ENCODE measurements at regions not wholly inside any gene's neighbourhood (a gene's known extent, or its start where the extent isn't known, plus 50 kb on each side); places are given as distances from the start of the nearest gene placed in this dataset.

DNA sequence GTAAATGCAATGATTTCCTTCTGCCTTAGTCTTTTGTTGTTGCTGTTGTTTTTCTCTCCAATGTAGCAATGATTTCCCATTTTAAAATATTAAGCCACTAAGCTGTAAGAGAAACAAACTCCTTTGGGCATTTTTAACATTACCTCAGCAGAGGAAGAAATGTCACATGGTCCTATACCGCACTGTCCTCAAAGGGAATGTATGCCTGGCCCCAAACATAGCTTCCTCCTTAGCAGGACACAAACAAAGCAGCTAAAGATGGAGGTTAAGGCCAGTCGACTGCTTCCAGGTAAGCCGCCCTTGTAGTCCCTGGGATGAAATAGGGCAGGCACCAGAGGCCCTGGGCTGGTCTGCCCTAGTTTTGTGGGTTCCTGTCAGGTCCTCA is 249.0 kb downstream of the TSHZ3 start:
- DNase-seq (ENCODE audit: low read depth) = no peak
- no peak overlapping the region for H3K4me3 ChIP-seq (ENCODE audit: low read depth, low read length)
- TF ChIP-seq, protein P1, sequence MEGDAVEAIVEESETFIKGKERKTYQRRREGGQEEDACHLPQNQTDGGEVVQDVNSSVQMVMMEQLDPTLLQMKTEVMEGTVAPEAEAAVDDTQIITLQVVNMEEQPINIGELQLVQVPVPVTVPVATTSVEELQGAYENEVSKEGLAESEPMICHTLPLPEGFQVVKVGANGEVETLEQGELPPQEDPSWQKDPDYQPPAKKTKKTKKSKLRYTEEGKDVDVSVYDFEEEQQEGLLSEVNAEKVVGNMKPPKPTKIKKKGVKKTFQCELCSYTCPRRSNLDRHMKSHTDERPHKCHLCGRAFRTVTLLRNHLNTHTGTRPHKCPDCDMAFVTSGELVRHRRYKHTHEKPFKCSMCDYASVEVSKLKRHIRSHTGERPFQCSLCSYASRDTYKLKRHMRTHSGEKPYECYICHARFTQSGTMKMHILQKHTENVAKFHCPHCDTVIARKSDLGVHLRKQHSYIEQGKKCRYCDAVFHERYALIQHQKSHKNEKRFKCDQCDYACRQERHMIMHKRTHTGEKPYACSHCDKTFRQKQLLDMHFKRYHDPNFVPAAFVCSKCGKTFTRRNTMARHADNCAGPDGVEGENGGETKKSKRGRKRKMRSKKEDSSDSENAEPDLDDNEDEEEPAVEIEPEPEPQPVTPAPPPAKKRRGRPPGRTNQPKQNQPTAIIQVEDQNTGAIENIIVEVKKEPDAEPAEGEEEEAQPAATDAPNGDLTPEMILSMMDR (IDR thresholded peaks at IDR 0.05; ENCODE audit: insufficient read depth, low read length) = no peak

DNA sequence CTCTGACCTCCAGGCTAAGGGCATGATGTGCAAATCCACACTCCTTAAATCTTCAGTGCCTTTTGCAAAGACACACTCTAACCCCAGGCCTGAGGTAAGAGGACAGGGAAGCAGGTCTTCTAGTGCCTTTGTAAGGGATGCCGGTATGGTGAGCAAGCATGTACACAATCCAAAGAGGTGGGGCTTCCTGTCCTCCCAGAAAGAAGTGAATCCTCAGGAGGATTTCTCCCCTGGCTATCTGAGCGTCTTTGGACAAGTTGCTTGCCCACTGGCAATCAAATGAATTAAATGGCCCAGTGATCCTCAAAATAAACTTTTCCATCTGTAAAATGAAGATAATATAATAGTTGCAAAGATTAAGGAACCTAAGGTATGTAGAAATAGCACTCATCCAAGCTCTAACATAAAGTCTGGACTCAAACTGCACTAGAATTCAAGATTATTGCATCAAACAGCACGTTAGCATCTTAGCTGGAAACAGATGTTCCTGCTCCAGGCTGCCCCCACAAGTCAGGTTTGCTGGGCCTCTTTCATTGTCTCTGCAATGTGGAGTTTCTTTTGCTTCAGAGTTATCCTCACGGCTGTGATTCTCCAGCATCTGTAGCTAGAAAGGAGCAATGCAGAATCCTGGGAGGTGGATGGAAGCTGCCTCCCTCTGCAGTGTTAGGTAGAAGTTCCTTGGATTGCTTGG is 249.6 kb downstream of the TSHZ3 start:
- no peak overlapping the region for H3K4me3 ChIP-seq (ENCODE audit: low read depth, low read length)
- TF ChIP-seq, protein P1 (IDR thresholded peaks at IDR 0.05; ENCODE audit: insufficient read depth, low read length) = no peak
- DNase-seq (ENCODE audit: low read depth) = peak; percentile 86

DNA sequence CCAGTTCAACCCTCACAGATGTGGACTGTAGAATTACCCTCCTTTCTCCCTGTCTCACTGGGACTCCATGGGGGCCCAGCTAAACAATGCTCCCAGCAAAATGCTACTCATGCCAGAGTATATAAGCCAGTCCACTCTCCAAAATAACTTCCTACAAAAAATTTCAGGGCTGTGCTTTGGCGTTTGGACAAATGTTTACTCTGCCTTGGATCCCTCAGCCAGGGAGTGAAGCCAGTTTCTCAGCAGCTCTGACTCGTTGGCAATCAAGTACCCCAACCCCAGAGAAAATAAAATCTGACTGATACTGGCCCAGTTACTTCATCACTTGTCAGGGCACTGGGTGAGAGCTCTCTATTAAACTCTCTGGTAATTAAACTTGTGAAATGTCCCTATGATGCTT is 250.4 kb downstream of the TSHZ3 start:
- DNase-seq (ENCODE audit: low read depth) = peak; percentile 50
- TF ChIP-seq, protein P1 (IDR thresholded peaks at IDR 0.05; ENCODE audit: insufficient read depth, low read length) = no peak
- no peak overlapping the region for H3K4me3 ChIP-seq (ENCODE audit: low read depth, low read length)

DNA sequence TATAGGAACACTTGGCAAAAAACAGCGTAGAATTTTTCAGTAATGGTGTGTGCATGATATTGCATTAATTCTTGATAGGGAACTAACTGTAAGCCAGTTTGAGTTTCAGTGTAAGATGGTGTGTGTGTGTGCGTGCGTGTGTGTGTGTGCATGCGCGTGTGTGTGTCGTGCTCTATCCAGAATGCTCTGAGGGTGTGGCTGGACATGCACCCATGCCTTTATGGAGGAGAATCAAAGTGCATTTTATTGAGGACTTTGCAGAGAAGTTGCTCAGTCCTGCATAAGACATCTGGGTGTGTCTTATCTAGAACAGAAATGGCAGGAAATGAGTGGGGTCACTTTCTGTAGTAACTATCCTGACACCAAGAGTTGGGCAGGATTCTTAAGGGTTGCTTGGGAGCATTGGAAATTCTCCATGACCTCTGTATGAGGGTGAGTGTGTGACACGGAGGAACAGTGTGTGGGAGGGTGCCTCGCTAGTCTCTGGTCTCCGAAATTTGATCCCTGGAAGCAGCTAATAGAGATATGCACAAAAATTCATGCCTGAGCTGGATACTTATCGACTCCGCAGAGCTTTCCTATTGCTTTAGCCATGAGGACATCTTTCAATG is 252.2 kb downstream of the TSHZ3 start:
- H3K4me3 ChIP-seq (ENCODE audit: low read depth, low read length) = no peak overlapping the region
- DNase-seq (ENCODE audit: low read depth) = peak; percentile 63
- TF ChIP-seq, protein P1 (IDR thresholded peaks at IDR 0.05; ENCODE audit: insufficient read depth, low read length) = no peak

DNA sequence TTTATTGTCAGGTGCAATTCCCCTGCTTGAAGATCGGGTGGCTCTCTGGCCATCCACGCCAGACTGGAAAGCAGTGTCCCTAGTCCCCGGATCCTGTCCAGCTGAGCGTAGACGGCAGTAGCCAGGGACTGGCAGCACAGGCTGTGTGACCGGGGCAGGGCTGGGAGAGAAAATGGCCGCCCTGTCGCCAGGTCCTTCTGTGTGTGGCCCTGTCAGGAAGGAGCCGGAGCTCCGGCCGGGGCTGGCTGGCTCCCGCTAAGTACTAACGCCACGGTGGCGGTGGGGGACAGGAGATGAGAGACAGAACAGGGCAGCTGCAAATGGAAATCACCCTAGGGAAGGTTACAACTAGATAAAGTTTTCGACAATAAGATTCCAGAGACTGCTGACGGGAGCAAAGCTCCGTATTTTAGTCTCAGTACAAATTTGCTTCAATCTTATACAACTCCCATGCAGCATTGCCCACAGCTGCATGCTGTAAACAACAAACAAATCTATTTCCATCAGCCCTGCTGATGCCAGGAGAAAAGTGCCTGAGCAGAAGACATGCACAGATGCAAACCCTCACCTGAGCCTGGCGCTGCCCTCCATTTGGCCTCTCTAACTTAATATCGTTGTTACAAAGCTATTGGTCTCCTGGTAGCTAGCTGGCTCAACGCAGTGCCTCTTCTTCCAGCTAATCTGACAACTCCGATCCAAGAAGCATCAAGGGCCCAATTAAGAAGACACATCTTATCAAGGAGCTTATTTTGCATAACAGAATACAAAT is 253.0 kb downstream of the TSHZ3 start:
- TF ChIP-seq, protein P1 (IDR thresholded peaks at IDR 0.05; ENCODE audit: insufficient read depth, low read length) = no peak
- DNase-seq (ENCODE audit: low read depth) = no peak
- H3K4me3 ChIP-seq (ENCODE audit: low read depth, low read length) = no peak overlapping the region

DNA sequence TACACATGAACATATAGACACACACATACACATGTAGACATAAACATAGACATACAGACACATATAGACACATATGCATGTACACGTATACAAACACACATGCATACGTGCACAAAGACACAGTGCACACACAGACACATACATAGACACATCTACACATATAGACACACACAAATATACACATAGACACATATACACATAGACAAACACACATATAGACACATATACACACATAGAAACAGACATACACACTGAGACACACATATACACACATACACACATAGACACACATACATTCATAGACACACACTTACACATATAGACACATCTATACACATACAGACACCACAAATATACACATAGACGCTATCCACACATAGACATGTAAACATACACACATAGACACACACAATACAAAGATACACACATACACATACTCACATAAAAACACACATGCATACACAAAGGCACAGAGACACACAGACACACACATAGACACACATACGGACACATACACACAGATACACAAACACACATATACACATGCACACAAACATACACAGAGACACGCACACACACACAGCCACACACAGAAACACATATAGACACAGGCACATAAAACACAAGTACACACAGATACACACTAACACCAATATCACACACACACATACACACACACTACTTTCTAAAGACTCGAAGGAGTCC is 254.0 kb downstream of the TSHZ3 start:
- DNase-seq (ENCODE audit: low read depth) = no peak
- TF ChIP-seq, protein P1 (IDR thresholded peaks at IDR 0.05; ENCODE audit: insufficient read depth, low read length) = no peak
- no peak overlapping the region for H3K4me3 ChIP-seq (ENCODE audit: low read depth, low read length)

Data from fibroblast of the aortic adventitia (primary cell).